ENCODE measurements at regions not wholly inside any gene's neighbourhood (a gene's known extent, or its start where the extent isn't known, plus 50 kb on each side); places are given as distances from the start of the nearest gene placed in this dataset.

DNA sequence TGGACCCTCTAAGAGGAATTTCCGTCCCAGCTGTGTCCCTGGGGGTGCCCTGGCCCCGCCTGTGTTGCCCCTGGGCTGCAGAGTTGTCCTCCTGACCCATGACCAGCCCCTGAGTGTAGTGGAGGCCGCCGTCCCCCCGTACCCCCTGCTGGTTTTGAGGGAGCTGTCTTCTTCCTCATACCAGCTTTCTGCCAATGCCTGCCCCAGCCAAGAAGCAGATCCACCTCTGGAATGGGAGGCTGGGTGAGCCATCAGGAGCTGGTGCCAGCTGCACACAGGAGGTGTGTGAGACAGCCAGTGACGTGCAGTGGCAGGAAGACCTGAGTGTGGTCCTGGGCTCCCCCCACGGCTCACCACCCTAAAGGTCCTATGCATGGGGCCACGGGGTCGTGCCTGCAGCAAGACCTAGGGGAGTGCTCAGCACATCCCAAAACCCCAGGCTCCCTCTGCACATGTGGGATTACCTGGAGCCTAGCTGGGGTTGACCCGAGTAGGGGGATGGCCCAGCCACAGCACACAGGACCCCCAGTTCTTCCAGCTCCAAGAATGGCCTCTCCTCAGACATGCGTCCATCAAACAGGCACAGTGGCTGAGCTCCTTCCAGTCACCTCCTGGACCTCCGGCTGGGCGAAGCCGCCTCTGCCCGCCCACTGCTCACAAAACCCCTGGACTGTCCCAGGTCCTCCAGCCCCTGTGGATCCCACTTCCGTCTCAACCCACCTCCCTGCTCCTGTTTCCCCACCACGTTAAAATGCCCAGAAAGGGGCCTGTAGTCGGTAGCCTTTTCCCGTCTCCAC lies 647.6 kb downstream of the BRD1 start:
- DNase-seq = no peak

DNA sequence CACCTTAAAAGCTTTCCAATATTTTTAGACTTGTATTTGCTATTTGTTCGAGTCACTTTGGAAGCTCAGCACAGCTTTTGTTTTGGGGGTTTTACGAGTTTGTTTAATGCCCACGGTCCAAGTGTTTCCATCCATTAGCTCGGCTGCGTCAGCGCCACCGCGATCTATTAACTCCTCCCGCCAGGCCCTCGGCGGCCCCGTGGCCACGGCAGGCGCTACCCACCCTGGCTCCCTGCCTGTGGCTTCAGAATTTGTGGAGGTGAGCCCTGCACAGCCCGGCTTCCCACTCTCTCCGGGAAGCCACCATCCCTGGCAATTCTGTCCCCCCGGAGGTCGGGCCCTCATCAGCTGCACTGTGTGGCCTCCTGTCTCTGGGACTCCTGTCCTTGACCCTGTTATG lies 648.5 kb downstream of the BRD1 start:
- no peak for DNase-seq

DNA sequence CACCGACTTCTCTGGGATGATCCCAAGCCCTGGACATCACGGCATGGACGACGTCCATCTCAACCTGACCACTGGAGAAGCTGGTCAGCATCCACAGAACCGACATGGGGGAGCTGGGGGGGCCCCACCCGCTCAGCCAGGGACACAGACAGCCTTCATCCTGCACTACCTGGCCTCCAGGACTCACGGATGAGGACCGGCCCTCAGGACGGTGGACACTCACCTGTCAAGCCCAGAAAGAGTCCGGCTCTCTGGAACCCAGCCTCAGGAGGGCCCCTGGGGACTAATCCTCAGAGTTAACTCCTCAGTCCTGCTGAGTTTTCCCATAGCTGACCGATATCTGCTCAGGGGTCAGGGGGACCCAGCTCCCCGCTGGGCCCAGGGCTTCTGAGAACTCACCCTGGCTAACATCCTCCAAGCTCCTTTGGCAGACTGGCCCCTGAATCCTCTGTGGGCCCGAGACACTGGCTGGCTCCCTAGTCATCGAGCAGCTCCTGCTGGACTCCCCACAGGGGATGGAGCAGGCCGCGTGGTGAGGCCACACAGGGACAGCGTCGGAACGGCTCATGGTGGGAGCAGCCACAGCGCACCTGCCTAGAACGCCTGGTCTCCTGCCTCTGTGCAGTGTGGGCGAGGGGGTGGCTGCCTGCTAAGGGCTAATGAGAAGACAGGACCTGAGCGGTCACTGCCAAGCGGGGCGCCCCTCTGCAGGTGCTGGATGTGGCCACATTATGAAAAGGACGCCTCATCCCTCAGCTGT lies 649.2 kb downstream of the BRD1 start:
- DNase-seq = no peak

- DNase-seq = no peak
These were observed 650.0 kb downstream of the BRD1 start for GRCh38 chr22:49177666-49178065.

DNA sequence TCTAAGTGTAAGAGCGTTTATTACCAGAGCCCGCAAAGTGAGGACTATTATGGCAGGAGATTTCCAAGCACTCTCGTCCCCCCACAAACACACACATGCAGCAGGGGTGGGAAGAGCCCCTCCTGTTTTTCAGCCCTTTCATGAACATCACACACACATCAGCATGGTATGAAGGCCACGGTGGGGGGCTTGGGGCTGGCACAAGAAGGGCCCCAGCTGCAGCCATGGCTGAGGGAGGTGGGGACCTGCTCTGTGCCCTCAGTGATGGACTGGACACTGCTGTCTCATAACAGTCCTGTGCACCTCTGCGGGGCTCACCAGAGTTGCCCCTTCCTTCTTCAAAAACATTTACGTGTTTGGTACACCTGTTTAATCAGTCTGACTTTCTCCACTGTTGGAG lies 650.7 kb downstream of the BRD1 start:
- DNase-seq = no peak

- DNase-seq = no peak
These were observed 657.6 kb downstream of the BRD1 start for GRCh38 chr22:49170053-49170452.

- DNase-seq = no peak
These were observed 658.5 kb downstream of the BRD1 start for GRCh38 chr22:49169074-49169744.

- DNase-seq = no peak
These were observed 659.4 kb downstream of the BRD1 start for GRCh38 chr22:49168219-49168813.

DNA sequence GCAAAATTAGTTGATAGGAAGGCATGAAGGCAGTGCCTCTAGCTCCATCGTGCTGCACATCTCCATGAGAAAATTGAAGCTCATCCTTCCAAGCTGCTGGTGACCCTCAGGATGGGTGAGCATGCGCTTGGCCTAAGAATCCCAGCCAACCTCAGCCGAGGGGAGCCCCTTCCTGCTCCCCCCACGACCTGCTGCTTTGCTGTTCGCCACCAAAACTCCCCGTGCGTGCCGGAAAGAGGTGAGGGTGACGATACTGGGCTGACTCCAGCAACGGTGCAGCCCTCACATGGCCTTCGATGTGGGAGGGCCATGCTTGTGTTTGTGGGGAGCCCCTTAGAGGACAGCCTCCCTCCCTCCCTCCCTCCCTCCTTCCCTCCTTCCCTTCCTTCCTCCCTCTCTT lies 660.9 kb downstream of the BRD1 start:
- DNase-seq = no peak

GRCh38 chr22:49166211-49166610 lies 661.5 kb downstream of the BRD1 start:
- no peak for DNase-seq

- no peak for DNase-seq
These were observed 662.8 kb downstream of the BRD1 start for GRCh38 chr22:49164773-49165320.

- no peak for DNase-seq
These were observed 663.5 kb downstream of the BRD1 start for GRCh38 chr22:49163960-49164690.

DNA sequence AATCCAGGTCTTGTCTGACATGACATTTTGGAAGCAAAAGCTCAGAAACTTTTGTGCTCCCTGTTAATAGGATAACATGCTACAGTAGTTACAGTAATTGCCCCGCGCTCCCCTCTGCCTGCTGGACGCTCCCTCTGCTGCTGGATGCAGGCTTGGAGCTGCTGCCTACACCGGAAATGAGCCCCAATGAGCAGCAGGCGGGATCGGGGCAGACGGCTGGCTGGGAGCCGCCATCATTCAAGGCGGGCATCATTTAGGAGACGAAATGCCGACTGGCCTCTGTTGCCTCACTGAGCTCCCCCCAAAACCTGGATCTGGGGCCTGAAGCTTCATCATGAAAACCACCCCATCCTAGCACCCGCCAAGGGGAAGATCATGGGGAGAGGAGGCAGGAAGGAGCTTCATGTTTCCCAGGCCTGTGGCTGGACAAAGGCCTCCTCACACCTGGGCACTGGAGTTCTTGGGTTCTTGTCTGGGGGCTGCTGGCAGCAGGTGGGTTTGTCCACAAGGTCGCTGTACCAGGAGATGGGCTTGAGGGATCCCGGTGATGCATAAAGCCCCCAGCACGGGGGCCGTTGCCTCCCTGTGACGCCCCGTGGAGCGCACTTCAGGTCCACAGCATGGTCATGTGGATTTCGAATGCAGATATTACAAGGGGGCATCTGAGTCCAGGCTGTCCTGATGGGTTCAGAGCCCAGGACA lies 664.3 kb downstream of the BRD1 start:
- DNase-seq = no peak

DNA sequence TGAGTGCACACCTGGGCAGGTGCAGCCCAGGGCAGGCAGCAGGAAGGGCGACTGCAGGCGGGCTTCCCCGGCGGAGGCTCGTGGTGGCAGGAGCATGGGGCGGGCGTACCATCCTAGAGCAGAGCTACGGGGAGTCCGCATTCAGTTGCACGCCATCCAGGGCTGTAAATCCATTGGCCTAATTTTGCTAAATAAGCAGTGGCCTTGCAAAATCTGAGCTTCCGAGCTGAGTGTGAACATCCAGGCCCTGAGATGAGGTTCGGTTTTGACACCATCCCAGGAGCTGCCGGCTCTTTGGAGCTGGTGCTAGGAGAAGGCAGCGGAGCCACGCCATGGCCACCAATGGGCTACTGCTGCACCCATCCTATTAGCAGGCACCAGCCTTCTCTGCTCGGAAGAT lies 664.8 kb downstream of the BRD1 start:
- DNase-seq = no peak

GRCh38 chr22:49161002-49161850 lies 666.4 kb downstream of the BRD1 start:
- DNase-seq = no peak

GRCh38 chr22:49160261-49161001 lies 667.2 kb downstream of the BRD1 start:
- no peak for DNase-seq

DNA sequence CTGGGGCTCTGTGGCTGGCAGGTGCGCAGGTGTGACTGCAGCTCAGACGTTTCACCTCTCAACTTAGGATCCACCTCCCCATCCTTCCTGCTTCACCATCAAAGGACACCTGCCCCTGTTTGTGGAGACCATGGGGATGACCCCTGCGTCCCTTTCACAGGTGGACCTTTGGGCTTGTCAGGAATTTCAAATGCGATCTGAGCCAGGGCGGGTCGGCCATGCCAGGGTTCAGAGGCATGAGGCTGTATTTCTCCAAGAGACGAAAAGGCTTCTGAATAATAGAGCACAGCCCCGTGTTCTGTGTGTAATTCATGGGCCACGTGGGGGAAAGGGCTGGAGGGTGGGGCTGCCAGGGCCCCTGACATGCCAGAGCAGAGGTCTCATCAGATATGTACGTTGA lies 668.0 kb downstream of the BRD1 start:
- no peak for DNase-seq

DNA sequence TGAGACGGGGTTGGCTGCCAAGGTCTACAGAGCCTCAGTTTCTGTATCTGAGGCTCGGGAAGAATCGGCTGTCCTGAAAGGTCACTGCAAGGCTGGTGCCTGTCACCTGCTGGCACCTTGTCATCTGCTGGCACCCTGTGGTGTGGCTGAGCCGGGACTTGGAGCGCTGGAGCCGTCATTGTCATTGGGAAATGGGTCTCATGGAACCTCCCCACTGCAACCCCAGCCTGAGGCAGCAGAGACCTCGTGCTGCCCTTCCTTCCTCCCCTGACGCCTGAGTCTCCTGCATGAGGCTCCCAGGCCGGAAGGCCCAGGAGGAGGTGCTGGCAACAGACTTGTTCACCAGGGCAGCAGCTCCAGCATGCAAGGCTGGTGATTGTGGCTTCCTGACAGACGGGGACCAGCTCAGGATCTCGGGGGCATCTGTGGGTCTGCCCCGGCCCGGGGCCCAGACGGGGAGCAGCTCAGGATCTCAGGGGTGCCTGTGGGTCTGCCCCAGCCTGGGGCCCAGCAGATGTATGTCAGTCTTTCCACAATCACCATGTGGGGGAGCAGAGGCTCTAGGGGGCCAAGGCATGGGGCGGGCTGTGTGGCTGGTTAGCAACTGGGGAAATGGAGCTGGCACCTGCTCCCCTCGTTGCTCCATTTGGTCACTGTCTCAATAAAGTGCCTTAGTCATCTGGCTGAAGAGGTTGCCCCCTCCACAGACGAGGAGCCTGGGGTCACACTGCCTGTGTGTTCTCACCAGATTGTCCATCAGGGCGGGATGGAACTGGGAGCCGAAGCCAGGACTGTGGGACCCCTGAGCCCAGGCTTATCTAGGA lies 668.7 kb downstream of the BRD1 start:
- no peak for DNase-seq
